GM12864 (cell line): ENCODE measurements at regions not wholly inside any gene's neighbourhood (a gene's known extent, or its start where the extent isn't known, plus 50 kb on each side); places are given as distances from the start of the nearest gene placed in this dataset.

Experiments used
- DNase-seq: peaks from one replicate; pipeline ENCODE4 v3.0.0-alpha.2; 2011; ENCODE audit warnings: low read depth
- H3K4me3 ChIP-seq: 2 replicates; pipeline ENCODE4 v1.5.1; 2011; ENCODE audit warnings: mild to moderate bottlenecking, low read depth, low read length, control low read depth
- CTCF ChIP-seq: IDR thresholded peaks from 2 replicates; pipeline ENCODE4 v1.5.1; 2011; ENCODE audit warnings: low read depth, mild to moderate bottlenecking, moderate library complexity, low read length, control low read depth, inconsistent platforms; ENCODE audit errors: missing control alignments

- DNase-seq: no peak
- H3K4me3 ChIP-seq: no peak overlapping the region
- TF ChIP-seq CTCF: no peak
These were observed 152.1 kb upstream of the PPP1R2C start for GRCh38 chrX:42930071-42930470.

GRCh38 chrX:42930951-42931350 lies 153.0 kb upstream of the PPP1R2C start:
- H3K4me3 ChIP-seq: no peak overlapping the region
- TF ChIP-seq CTCF: no peak
- DNase-seq: no peak

- TF ChIP-seq CTCF: no peak
- no peak overlapping the region for H3K4me3 ChIP-seq
- no peak for DNase-seq
These were observed 155.2 kb upstream of the PPP1R2C start for GRCh38 chrX:42933187-42933586.

GRCh38 chrX:42934020-42934726 lies 156.2 kb upstream of the PPP1R2C start:
- H3K4me3 ChIP-seq: no peak overlapping the region
- no peak for TF ChIP-seq CTCF
- no peak for DNase-seq

- no peak for DNase-seq
These were observed 163.7 kb upstream of the PPP1R2C start for GRCh38 chrX:42941671-42942070.

GRCh38 chrX:42943051-42943974 lies 165.3 kb upstream of the PPP1R2C start:
- no peak for TF ChIP-seq CTCF
- H3K4me3 ChIP-seq: peak overlapping the region; percentile 1; the same call in 1 of the 2 replicates
- no peak for DNase-seq

More at GRCh38 chrX:42941671-42942070, 163.7 kb upstream of the PPP1R2C start:
- no peak overlapping the region for H3K4me3 ChIP-seq
- TF ChIP-seq CTCF: no peak
